ENCODE measurements at regions not wholly inside any gene's neighbourhood (a gene's known extent, or its start where the extent isn't known, plus 50 kb on each side); places are given as distances from the start of the nearest gene placed in this dataset.

- TF ChIP-seq, protein P1, sequence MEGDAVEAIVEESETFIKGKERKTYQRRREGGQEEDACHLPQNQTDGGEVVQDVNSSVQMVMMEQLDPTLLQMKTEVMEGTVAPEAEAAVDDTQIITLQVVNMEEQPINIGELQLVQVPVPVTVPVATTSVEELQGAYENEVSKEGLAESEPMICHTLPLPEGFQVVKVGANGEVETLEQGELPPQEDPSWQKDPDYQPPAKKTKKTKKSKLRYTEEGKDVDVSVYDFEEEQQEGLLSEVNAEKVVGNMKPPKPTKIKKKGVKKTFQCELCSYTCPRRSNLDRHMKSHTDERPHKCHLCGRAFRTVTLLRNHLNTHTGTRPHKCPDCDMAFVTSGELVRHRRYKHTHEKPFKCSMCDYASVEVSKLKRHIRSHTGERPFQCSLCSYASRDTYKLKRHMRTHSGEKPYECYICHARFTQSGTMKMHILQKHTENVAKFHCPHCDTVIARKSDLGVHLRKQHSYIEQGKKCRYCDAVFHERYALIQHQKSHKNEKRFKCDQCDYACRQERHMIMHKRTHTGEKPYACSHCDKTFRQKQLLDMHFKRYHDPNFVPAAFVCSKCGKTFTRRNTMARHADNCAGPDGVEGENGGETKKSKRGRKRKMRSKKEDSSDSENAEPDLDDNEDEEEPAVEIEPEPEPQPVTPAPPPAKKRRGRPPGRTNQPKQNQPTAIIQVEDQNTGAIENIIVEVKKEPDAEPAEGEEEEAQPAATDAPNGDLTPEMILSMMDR (IDR thresholded peaks at IDR 0.05) = no peak
- TF ChIP-seq POLR2A (IDR thresholded peaks at IDR 0.05) = no peak
Observed at GRCh38 chr3:162764051-162764807, 1267.6 kb downstream of the OTOL1 start.

DNA sequence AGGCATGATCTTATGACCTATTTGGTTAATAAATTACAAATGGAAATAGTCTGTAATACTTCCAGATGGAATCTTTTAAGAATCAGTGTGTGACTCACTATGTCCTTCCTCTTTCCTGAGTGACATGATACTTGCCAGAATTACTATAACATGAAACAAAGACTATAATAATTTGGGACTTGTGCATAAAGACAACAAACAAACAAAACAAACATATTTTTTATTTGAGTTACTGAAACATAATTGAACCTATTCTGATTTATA is 1268.1 kb downstream of the OTOL1 start:
- no peak for DNase-seq
- Histone ChIP-seq H3K27ac (no peak overlapping the region), H3K9me3 (replicated peaks in 1 of 3) (no peaks in the 10 kb centered on the region)

More at GRCh38 chr3:162764051-162764807, 1267.6 kb downstream of the OTOL1 start:
- H3K27ac ChIP-seq = no peak overlapping the region
- 59 to 70% (median 64%) methylated on average over 4 of the region's 4 CpGs for WGBS, 4 donors
- H3K9me3 ChIP-seq (replicated peaks in 1 of 3) = no peaks in the 10 kb centered on the region
- no peak overlapping the region for H3K4me3 ChIP-seq
- intact Hi-C loops (cut with DNase I) = no loop called here
- no peaks in the 10 kb centered on the region for H3K36me3 ChIP-seq (replicated peaks in 1 of 2)
- H3K4me1 ChIP-seq (replicated peaks in 1 of 2) = no peaks in the 10 kb centered on the region
- DNase-seq = no peak
- no peaks in the 10 kb centered on the region for H3K27me3 ChIP-seq

GRCh38 chr3:162765524-162765923 is 1268.9 kb downstream of the OTOL1 start:
- H3K27me3 ChIP-seq = no peaks in the 10 kb centered on the region
- H3K27ac ChIP-seq = no peak overlapping the region
- no peak for TF ChIP-seq POLR2A (IDR thresholded peaks at IDR 0.05)
- TF ChIP-seq, protein P1 (IDR thresholded peaks at IDR 0.05) = no peak
- H3K36me3 ChIP-seq (replicated peaks in 1 of 2) = no peaks in the 10 kb centered on the region
- no peak for DNase-seq
- intact Hi-C loops (cut with DNase I) = no loop called here
- H3K4me1 ChIP-seq (replicated peaks in 1 of 2) = no peaks in the 10 kb centered on the region
- 75 to 90% (median 82%) methylated on average over 2 to 3 of the region's 3 CpGs for WGBS, 4 donors
- H3K4me3 ChIP-seq = no peak overlapping the region
- no peaks in the 10 kb centered on the region for H3K9me3 ChIP-seq (replicated peaks in 1 of 3)

More for the DNA sequence above, 1268.1 kb downstream of the OTOL1 start:
- Histone ChIP-seq H3K4me3 (no peak overlapping the region), H3K36me3 (replicated peaks in 1 of 2) (no peaks in the 10 kb centered on the region), H3K4me1 (replicated peaks in 1 of 2) (no peaks in the 10 kb centered on the region), H3K27me3 (no peaks in the 10 kb centered on the region)
- intact Hi-C loops (cut with DNase I) = no loop called here
- no peak for TF ChIP-seq POLR2A (IDR thresholded peaks at IDR 0.05)
- TF ChIP-seq, protein P1 (IDR thresholded peaks at IDR 0.05) = no peak

DNA sequence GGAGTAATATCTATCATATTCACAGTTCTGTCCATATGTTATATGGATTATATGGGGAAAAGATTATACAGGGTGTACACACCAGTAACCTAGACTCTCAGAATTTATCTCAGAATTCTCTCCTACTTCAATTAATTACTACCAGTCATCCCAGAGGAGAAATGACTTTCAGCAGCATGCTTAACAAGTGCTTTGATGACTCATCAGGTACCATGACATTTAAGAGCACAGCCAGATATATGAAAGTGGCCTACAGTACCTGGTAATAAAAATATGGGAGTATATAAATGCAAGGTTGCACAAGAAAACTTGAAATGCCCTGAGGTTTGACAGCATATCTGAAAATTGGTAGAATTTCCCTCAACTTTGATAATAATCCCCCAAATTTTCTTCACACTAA is 1273.0 kb downstream of the OTOL1 start:
- intact Hi-C loops (cut with DNase I) = no loop called here
- Histone ChIP-seq H3K36me3 (replicated peaks in 1 of 2) (no peaks in the 10 kb centered on the region), H3K4me3 (no peak overlapping the region), H3K9me3 (replicated peaks in 1 of 3) (no peaks in the 10 kb centered on the region), H3K27me3 (no peaks in the 10 kb centered on the region), H3K4me1 (replicated peaks in 1 of 2) (no peaks in the 10 kb centered on the region), H3K27ac (no peak overlapping the region)
- no peak for DNase-seq
- no peak for TF ChIP-seq POLR2A (IDR thresholded peaks at IDR 0.05)
- TF ChIP-seq, protein P1 (IDR thresholded peaks at IDR 0.05) = no peak
